GM12874 (cell line): ENCODE measurements at regions not wholly inside any gene's neighbourhood (a gene's known extent, or its start where the extent isn't known, plus 50 kb on each side); places are given as distances from the start of the nearest gene placed in this dataset.
A peak's percentile ranks its signal among the peaks of the same experiment; 100 is the strongest.

ENCODE experiments used
- TF ChIP-seq, protein P1 (sequence below): IDR thresholded peaks from 2 replicates; pipeline ENCODE4 v1.5.1; 2011; ENCODE audit warnings: low read depth, mild to moderate bottlenecking, control low read depth, low read length, moderate library complexity; ENCODE audit not compliant: insufficient read depth

DNA sequence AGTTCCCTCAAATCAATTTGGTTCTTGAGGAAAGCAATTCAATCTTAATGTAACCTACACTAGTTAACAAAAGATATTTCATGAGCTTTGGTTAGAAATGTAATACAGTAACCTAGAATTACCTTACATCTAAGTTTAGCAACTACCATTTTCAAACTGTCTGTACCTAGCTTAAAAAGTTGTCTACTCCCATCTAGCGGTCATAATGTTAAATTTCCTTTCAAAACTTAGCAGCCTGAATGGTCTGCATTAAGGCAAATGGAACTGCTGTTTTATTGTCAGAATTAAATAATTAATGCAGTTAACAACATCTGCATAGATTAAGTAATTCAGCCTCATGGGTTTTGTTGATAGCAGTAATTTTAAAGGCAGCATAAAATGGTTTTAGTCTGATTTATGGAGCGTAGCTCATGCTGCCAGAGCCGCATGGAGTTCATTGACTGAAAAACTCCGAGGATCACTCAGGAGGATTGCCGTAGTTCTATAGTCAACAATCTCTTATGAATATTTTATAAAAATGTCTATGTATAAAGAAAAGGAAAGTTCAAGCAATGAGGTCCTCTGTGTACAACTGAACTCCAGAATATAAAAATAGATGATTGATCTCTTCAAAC lies 485.4 kb upstream of the MANEA start:
- TF ChIP-seq, protein P1, sequence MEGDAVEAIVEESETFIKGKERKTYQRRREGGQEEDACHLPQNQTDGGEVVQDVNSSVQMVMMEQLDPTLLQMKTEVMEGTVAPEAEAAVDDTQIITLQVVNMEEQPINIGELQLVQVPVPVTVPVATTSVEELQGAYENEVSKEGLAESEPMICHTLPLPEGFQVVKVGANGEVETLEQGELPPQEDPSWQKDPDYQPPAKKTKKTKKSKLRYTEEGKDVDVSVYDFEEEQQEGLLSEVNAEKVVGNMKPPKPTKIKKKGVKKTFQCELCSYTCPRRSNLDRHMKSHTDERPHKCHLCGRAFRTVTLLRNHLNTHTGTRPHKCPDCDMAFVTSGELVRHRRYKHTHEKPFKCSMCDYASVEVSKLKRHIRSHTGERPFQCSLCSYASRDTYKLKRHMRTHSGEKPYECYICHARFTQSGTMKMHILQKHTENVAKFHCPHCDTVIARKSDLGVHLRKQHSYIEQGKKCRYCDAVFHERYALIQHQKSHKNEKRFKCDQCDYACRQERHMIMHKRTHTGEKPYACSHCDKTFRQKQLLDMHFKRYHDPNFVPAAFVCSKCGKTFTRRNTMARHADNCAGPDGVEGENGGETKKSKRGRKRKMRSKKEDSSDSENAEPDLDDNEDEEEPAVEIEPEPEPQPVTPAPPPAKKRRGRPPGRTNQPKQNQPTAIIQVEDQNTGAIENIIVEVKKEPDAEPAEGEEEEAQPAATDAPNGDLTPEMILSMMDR: peak; percentile 26; the same call in 1 of the 2 replicates

DNA sequence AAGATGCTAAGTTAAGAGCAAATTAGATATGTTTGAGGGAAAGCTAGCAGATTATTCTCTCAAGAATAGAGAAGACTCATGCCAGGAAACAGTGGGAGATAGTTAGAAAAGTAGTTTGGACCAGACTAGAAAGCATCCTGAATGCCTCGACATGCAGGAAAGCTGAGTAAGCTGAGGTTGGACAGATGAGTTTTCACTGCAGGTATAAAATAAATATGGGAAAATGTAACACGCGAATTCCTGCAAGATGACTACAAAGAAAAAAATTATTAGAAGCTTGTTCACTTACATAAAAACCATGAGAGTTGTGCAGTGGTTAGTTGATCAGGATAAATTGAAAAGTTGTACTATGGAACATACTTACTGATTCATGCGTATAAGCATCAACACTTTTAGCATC lies 484.2 kb upstream of the MANEA start:
- TF ChIP-seq, protein P1: no peak

DNA sequence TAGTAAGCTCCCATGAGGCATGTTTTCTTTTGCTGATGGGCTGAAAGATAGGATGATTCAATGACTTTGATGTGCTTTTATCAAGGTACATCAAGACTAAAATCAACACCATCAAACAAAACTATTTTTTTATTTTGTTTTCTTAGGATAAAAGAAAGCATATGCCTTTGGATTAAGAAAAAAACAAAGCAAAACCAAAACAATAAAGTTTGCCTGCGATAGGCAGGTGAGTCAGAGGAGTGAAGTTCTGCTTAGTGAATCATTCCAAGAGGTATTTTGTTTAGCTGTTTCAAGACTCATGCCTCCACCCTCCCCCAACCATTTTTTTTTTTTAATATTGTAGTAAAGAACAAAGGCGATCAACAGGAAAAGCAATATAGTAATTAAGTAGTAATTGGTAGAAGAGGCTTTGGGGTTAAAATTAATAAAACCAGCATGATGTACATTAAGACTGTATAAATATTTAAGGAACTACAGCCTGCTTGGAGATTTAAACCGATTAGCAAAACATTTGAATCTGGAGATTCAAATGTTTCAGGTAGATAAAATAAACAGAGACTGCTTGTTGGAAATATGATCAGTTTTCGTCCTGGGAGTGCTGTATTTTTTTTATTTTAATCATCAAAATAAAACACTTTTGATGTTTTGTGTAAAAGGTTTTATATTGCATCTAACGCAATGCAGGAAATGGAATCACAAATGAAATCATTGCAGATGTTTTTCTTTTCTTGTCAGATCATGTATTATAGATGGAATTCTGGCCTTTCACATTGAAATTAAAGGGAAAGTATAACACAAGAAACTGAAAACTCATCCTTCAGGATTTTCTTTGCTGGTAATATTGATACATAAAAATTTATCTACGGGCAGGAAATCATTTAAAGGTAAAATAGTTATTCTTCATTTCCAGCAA lies 482.3 kb upstream of the MANEA start:
- TF ChIP-seq, protein P1: no peak

DNA sequence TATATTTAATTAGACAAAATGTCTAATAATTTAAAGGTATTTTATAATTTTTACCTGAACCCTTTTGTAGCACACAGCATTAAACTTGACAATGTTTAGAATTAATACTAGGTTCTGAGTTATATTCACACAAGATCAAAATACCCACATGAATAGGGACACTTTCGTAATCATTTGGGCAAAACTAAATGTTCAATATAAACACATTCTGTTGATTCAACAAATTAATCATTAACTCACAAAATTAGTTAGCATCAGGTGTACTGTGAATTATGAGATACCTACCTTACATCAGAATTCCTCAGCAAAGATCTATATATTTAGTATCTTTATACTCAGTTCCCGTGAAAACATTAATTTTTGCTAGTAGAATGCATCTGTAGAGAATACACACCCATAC lies 481.5 kb upstream of the MANEA start:
- TF ChIP-seq, protein P1: no peak

DNA sequence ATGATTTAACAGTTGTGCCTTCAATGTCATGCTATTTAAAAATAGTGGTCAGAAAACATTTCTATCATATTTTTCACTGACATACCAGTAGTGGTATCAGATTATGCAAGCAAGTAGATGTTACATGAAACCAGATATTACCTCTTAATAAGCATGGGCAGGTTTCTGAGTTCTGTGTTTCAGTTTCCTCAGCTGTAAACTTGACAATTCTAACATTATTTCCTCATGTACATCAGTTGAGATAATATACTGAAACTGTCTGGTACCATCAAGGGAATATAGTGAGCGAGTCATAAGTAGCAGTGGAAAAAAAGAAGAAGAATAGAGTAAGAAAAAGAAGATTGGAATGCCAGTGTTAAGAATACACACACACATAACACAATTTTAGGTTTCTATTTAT lies 477.9 kb upstream of the MANEA start:
- TF ChIP-seq, protein P1: no peak

DNA sequence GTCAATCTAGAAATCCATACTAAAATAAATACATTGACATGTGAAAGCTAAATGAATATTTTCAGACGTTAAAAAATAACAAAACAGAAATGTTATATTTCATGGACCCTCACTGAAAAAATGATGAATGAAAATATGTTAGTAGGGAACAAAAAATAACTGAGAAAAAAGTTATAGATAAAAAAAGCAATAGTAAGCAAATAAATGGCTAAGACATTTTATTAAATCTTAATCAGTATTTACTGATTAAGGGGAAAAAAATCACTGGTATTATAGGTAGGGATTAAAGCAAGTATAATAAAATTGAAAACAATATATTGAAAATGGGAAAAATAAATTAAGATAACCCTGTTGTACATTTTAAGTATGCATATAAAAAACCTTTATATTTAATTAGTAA lies 468.1 kb upstream of the MANEA start:
- TF ChIP-seq, protein P1: no peak

DNA sequence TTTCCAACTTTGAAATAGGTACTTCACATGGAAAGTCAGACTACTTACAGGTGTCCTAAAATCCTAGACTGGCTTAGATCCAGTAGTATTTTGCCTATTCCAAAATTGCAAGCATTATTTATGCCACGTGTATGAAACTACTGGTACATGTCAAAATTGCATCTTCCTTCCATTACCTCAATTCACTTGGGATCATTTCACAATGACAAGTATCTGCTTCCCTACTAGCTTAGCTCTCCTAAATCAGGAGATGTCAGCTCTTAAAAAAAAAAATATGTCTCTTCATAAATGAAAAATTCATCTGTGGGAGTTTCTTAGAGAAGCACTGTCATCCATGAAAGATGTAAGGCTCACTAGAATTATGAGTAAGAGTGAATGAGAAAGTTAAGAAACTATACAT lies 466.6 kb upstream of the MANEA start:
- TF ChIP-seq, protein P1: no peak
